ENCODE measurements at regions not wholly inside any gene's neighbourhood (a gene's known extent, or its start where the extent isn't known, plus 50 kb on each side); places are given as distances from the start of the nearest gene placed in this dataset.
"Not testable (repeated sequence)": the region's sequence is repeated elsewhere in the genome, so short reads cannot be mapped to it uniquely, and the experiment has no call there.

DNA sequence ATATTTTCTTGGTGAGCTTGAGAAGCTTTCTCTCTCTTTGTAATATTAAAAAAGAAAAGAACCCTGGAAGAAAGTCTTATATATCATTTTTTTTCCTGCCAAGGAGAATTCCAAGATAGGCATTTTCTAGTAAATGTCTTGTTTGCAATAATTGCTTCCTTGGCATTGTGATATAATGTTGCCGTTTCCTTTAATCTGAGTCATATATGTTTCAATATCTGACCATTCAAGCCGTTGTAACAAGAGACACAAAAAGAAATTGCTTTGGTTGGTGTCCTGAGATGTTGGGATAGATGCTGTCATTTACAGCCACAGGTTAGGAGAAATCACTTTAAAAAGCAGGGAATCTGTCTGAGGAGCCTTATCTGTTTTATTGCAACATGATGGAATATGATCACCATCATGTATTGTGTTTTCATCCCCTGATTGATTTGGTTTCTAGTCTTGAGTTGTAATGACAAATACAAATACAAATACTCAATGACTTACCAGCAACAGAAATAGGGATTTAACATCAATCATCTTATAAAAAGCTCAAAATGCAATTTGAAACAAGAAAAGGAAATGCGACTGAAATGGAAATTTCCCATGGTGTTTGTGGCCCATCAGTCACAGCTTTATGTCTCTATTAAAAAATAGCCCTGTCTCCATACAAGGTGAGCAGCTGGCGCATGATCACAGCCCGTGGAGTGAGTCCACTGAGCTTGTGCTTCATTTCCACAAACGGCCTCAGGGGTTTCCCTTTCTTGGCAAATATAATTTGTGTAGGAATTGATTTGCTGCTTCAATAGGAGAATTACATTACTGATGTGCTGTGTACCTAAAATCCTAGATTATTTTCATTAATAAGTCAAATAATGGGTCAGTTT lies 250.1 kb upstream of the TRPC7 start:
- DNase-seq, result no peak

DNA sequence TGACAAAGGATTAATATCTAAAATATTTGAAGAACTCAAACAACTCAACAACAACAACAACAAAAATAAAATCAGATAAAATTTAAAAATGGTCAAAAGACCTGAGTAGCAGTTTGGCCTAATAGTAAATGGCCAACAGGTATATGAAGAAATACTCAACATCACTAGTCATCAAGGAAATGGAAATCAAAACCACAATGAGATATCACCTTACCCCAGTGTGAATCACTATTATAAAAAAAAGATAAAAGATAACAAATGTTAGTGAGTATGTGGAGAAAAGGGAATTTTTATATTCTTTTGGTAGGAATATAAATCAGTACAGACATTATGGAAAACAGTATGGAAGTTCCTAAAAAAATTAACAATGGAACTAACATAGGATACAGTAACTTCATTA lies 247.9 kb upstream of the TRPC7 start:
- DNase-seq, result no peak

- DNase-seq, result no peak
Observed at GRCh38 chr5:136605638-136606037, 240.3 kb upstream of the TRPC7 start.

GRCh38 chr5:136600306-136600705 lies 235.0 kb upstream of the TRPC7 start:
- DNase-seq, result no peak

- no peak for DNase-seq
Observed at GRCh38 chr5:136598802-136599404, 233.6 kb upstream of the TRPC7 start.

- no peak for DNase-seq
Observed at GRCh38 chr5:136594416-136594815, 229.1 kb upstream of the TRPC7 start.

GRCh38 chr5:136590581-136590980 lies 225.2 kb upstream of the TRPC7 start:
- no peak for DNase-seq

GRCh38 chr5:136586196-136586595 lies 220.9 kb upstream of the TRPC7 start:
- no peak for DNase-seq

DNA sequence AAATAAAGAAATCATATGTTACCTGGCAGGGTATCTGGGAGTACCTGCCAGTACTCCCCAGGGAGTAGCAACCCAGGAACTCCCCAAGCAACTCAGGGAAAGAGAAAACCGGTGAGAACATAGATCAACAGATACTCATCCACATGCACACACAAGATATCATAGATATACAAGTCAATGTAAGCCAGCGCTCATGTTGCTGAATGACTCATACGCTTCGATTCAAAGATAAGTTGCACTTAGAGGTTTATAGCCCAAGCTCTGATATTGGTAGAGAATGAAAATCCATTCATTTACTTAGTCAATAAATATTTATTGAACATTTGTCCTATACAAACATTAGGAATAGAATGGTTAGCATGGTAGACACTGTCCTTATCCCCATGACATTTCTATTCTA lies 219.1 kb upstream of the TRPC7 start:
- no peak for DNase-seq

GRCh38 chr5:136579238-136579637 lies 213.9 kb upstream of the TRPC7 start:
- no peak for DNase-seq

DNA sequence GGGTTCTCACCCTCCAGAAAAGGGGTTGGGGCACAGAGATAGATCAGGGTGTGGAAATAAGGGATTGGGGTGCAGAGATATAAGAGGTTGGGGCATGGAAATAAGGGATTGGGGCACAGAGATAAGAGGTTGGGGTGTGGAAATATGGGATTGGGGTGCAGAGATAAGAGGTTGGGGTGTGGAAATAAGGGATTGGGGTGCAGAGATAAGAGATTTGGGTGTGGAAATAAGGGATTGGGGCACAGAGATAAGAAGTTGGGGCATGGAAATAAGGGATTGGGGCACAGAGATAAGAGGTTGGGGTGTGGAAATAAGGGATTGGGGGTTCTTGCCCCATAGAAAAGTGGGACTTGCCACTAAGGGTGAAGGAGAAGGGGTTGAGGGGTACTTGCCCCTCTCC lies 204.5 kb upstream of the TRPC7 start:
- not testable (repeated sequence) for DNase-seq

DNA sequence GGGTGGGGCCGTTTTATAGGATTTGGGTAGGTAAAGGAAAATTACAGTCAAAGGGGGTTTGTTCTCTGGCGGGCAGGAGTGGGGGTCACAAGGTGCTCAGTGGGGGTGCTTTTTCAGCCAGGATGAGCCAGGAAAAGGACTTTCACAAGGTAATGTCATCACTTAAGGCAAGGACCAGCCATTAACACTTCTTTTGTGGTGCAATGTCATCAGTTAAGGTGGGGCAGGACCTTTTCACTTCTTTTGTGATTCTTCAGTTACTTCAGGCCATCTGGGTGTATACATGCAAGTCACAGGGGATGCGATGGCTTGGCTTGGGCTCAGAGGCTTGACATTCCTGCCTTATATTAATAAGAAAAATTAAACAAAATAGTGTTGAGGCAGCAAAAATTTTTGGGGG lies 200.1 kb upstream of the TRPC7 start:
- DNase-seq, result not testable (repeated sequence)

DNA sequence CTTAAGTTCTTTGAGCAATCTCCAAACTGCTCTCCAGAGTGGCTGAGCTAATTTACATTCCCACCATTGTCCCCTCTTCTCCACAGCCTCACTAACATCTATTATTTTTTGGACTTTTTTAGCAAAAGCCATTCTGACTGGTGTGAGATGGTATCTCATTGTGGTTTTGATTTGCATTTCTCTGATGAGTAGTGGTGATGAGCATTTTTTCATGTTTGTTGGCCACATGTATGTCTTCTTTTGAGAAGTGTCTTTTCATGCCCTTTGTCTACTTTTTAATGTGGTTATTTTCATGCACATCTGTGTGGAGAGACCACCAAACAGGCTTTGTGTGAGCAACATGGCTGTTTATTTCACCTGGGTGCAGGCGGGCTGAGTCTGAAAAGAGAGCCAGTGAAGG lies 199.7 kb upstream of the TRPC7 start:
- DNase-seq, result not testable (repeated sequence)

GRCh38 chr5:136564431-136564830 lies 199.1 kb upstream of the TRPC7 start:
- DNase-seq, result not testable (repeated sequence)

- no peak for DNase-seq
Observed at GRCh38 chr5:136563489-136563888, 198.1 kb upstream of the TRPC7 start.

DNA sequence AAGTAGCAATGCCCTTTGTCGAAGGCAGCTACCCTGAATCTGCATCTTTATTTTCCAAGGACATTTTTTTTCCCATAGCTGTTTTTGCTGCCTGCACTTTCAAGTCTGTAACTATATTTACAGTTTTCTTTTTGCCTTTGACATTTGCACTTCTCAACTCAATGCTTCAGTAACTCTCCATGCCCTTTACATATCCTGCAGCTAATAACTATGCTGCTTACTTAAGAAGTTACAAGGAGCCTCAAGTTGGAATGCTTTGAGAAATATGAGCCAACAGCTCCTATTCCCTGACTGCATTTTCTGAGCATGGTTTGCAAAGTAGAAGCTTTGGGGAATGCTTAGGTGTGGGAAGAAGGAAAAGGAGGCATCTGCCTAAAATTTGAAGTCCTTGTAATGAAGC lies 194.8 kb upstream of the TRPC7 start:
- no peak for DNase-seq

DNA sequence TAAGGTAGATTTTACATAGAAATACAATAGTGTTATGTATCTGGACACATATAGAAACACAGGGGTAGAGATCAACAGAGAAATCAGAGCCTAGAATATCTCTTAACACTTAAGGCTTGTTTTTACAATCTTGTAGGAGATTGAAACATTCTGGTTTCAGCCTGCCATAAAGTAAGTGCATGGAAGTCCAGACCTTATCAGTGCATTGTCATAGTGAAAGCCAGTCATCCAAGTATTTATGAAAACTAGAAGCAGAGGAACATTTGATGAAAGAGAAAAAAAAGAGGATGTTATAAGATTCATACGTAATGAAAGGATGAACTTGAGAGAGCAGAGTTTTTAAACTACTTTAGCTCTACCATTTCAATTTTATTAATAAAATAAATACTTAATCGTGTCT lies 194.3 kb upstream of the TRPC7 start:
- no peak for DNase-seq

DNA sequence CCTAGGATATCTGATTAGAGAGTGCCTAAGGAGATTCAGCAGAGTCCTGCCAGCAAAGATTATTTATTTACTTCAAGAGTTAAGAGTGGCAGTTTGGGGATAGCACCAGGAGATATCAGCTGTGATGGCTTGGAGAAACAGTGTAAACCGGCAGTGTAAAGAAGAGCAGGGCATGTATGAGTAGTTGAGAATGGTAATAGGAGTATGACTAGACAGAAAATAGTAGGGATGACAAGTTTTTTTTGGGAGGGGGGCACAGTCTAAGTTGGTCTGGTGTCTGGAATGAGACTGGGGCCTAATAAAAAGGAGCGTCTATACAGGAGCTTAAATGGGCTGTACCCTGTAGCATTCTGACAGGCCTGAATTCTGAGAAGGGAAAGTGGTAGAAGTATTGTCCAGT lies 181.8 kb upstream of the TRPC7 start:
- DNase-seq, result not testable (repeated sequence)

DNA sequence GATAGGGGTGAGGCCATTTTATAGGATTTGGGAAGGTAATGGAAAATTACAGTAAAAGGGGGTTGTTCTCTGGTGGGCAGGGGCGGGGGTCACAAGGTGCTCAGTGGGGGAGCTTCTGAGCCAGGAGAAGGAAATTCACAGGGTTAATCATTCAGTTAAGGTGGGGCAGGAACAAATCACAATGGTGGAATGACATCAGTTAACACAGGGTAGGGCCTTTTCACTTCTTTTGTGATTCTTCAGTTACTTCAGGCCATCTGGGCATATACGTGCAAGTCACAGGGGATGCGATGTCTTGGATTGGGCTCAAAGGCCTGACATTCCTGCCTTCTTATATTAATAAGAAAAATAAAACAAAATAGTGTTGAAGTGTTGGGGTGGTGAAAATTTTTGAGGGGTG lies 181.1 kb upstream of the TRPC7 start:
- DNase-seq, result not testable (repeated sequence)

- not testable (repeated sequence) for DNase-seq
Observed at GRCh38 chr5:136545031-136545430, 179.7 kb upstream of the TRPC7 start.

DNA sequence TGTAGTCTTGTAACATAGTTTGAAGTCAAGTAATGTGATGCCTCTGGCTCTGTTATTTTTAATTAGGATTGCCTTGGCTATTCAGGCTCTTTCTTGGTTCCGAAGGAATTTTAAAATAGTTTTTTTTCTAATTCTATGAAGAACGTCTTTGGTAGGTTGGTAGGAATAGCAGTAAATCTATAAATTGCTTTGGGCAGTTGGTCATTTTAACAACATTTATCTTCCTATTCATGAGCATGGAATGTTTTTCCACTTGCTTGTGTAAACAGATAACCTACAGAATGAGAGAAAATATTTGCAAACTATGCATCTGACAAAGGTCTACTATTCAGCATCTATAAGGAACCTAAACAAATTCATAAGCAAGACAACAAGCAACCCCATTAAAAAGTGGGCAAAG lies 173.2 kb upstream of the TRPC7 start:
- no peak for DNase-seq

DNA sequence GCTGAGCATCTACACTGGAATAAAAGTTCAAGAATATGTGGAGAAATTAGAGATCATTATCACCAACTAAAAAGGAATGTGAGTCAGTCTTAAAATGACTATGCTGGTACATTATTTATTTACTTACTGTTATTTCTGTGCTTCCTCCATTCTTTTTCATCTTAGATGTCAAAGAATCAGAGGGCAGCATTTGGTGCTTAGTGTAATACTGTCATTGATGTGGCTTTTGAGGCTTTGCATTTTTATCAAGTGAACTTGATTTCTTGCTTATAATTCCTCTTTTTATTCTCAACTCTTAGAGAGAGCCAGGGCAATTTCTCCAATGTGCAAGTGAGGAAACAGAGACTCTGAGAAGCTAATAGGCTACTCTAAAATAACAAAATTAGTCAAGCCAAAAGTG lies 163.7 kb upstream of the TRPC7 start:
- no peak for DNase-seq

DNA sequence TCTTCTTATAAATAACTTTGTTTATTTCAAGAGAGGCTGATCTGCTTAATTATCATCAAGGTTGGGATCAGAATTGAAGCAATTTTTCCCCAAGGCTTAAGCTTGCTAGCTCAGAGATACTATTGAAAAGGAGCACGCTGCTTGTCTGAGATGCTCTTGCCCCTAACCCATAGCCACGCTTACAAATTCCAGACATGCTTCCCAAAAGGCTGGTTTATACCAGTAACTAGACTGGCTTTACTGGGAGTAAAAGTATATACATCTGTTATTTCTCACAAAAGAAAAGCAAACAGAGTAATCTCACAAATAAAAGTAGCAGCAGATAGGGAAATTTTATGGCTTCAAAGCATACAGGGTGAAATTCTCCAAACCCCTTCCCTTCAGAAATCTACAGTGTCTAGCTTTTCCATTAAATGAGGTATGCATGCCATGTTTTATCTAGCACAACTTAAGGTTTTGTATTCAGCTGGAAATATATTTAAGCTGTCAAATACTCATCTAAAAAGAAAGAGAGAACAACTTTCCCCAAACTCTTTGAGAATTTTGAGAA lies 163.2 kb upstream of the TRPC7 start:
- no peak for DNase-seq

GRCh38 chr5:136527311-136527710 lies 162.0 kb upstream of the TRPC7 start:
- DNase-seq, result no peak

Measured in NCI-H146 (cell line).